H1 (cell line): ENCODE measurements at regions not wholly inside any gene's neighbourhood (a gene's known extent, or its start where the extent isn't known, plus 50 kb on each side); places are given as distances from the start of the nearest gene placed in this dataset.

Experiments
- CBX5 ChIP-seq: fragments of 300-800, 300-1000 bp; sonication (generic); IDR thresholded peaks from 2 replicates; pipeline ENCODE4 v1.7.1; 2016; ENCODE audit warnings: antibody characterized with exemption, low read length, low read depth
- CTCF ChIP-seq, 3 experiments: IDR thresholded peaks; 1 replicate in 2 of 3; 2 replicates in 1 of 3; pipeline versions ENCODE4 v1.5.1 to v1.6.1; 2011; ENCODE audit warnings: low read length in 3 of 3, mild to moderate bottlenecking in 3 of 3, inconsistent platforms in 2 of 3, low read depth in 1 of 3, moderate library complexity in 1 of 3; ENCODE audit not compliant: insufficient read depth in 1 of 3; ENCODE audit errors: control extremely low read depth in 1 of 3
- EZH2 ChIP-seq: fragments of 200-600 bp; sonication (generic); IDR thresholded peaks from 2 replicates; pipeline ENCODE4 v1.7.1; 2012; ENCODE audit warnings: low read depth, mild to moderate bottlenecking, moderate library complexity, low read length, inconsistent platforms; ENCODE audit not compliant: severe bottlenecking
- HDAC6 ChIP-seq: IDR thresholded peaks from one replicate; pipeline ENCODE4 v1.7.1; 2012; ENCODE audit warnings: low read depth, mild to moderate bottlenecking, inconsistent platforms, low read length, moderate library complexity
- KDM1A ChIP-seq: fragments of 200-600, 300-600 bp; sonication (generic); IDR thresholded peaks from 2 replicates; pipeline ENCODE4 v1.7.1; 2016; ENCODE audit warnings: mild to moderate bottlenecking, low read length, borderline replicate concordance
- POLR2A ChIP-seq, 2 experiments: IDR thresholded peaks; 1 replicate in 1 of 2; 2 replicates in 1 of 2; pipeline ENCODE4 v1.6.1; 2011; ENCODE audit warnings: low read depth in 2 of 2, low read length in 2 of 2, mild to moderate bottlenecking in 2 of 2; ENCODE audit errors: control extremely low read depth in 1 of 2
- RFX5 ChIP-seq: IDR thresholded peaks from 2 replicates; pipeline ENCODE4 v1.6.1; 2011; ENCODE audit warnings: low read depth, low read length, improper control_type of control experiment, borderline replicate concordance
- TBP ChIP-seq: IDR thresholded peaks from 2 replicates; pipeline ENCODE4 v1.6.1; 2011; ENCODE audit warnings: low read depth, low read length, improper control_type of control experiment
- TF ChIP-seq, protein P1 (sequence below): IDR thresholded peaks from 2 replicates; pipeline ENCODE4 v1.6.1; 2012; ENCODE audit warnings: low read length, inconsistent platforms

DNA sequence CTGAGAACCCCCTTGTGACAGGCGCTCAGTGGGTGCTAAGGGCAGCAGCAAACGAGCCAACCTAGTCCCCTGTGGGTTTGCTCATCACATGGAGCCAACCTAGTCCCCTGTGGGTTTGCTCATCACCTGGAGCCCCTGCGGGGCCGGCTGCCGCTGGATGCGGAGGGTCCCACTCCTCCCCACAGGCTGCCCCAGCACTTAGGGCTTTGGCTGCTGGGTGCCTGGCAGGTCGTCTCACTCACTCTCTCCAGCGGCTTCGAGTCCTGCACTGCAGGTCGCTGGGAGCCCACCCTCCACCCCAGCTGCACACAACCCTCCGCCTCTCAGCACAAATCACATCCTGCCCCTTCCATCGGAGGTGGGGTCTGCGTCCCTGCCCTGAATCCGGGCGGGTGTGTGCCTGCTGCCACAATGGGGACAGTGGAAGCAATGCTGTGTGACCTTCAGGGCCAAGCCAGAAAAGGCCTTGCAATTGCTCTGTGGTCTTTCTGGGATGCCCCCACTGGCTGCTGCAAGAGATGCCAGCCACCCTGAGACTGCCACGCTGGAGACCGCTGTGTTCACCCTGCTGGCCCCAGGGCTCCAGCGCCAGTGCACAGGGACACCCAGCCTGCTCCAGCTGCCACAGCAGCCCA is 248.1 kb upstream of the SALL3 start:
- TF ChIP-seq CTCF (IDR thresholded peaks at IDR 0.05; ENCODE audit: control extremely low read depth in 1 of 3, insufficient read depth in 1 of 3, low read depth in 1 of 3, low read length in 3 of 3), result no peak
- TF ChIP-seq, protein P1, sequence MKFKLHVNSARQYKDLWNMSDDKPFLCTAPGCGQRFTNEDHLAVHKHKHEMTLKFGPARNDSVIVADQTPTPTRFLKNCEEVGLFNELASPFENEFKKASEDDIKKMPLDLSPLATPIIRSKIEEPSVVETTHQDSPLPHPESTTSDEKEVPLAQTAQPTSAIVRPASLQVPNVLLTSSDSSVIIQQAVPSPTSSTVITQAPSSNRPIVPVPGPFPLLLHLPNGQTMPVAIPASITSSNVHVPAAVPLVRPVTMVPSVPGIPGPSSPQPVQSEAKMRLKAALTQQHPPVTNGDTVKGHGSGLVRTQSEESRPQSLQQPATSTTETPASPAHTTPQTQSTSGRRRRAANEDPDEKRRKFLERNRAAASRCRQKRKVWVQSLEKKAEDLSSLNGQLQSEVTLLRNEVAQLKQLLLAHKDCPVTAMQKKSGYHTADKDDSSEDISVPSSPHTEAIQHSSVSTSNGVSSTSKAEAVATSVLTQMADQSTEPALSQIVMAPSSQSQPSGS, result no peak
- TF ChIP-seq CBX5, result no peak
- TF ChIP-seq EZH2, result no peak
- TF ChIP-seq POLR2A (IDR thresholded peaks at IDR 0.05; ENCODE audit: control extremely low read depth in 1 of 2, low read depth in 2 of 2, low read length in 2 of 2), result no peak
- TF ChIP-seq KDM1A, result no peak
- no peak for TF ChIP-seq HDAC6
- TF ChIP-seq RFX5, result no peak
- no peak for TF ChIP-seq TBP
